H9 (cell line): ENCODE measurements at regions not wholly inside any gene's neighbourhood (a gene's known extent, or its start where the extent isn't known, plus 50 kb on each side); places are given as distances from the start of the nearest gene placed in this dataset.

ENCODE experiments used
- DNase-seq: peaks from one replicate; pipeline ENCODE4 v3.0.0-alpha.2; 2017
- H2AFZ ChIP-seq: one replicate; pipeline ENCODE4 v1.6.1; 2013; ENCODE audit warnings: mild to moderate bottlenecking, low read length, control low read depth, moderate library complexity
- H2AK5ac ChIP-seq: 2 replicates; pipeline ENCODE4 v1.6.1; 2013; ENCODE audit warnings: low read length, control low read depth, mixed read lengths; ENCODE audit not compliant: insufficient read length
- H2BK120ac ChIP-seq: one replicate; pipeline ENCODE4 v1.6.1; 2013; ENCODE audit warnings: low read depth, mild to moderate bottlenecking, low read length, control low read depth, inconsistent platforms; ENCODE audit not compliant: poor library complexity, severe bottlenecking
- H2BK12ac ChIP-seq: 2 replicates; pipeline ENCODE4 v1.6.1; 2013; ENCODE audit warnings: low read length, control low read depth, mixed read lengths, low read depth; ENCODE audit not compliant: insufficient read length
- H2BK15ac ChIP-seq: 2 replicates; pipeline ENCODE4 v1.6.1; 2013; ENCODE audit warnings: low read depth, low read length, control low read depth
- H2BK20ac ChIP-seq: one replicate; pipeline ENCODE4 v1.6.1; 2013; ENCODE audit warnings: low read depth, mild to moderate bottlenecking, low read length, control low read depth, inconsistent platforms; ENCODE audit not compliant: poor library complexity, severe bottlenecking
- H2BK5ac ChIP-seq: 2 replicates; pipeline ENCODE4 v1.6.1; 2013; ENCODE audit warnings: low read length, control low read depth, mixed read lengths; ENCODE audit not compliant: insufficient read length
- H3K14ac ChIP-seq: 2 replicates; pipeline ENCODE4 v1.6.1; 2013; ENCODE audit warnings: low read length, control low read depth; ENCODE audit not compliant: insufficient read depth
- H3K18ac ChIP-seq: 2 replicates; pipeline ENCODE4 v1.6.1; 2013; ENCODE audit warnings: low read depth, mild to moderate bottlenecking, mixed read lengths, low read length, control low read depth; ENCODE audit not compliant: insufficient read length
- H3K23ac ChIP-seq: 2 replicates; pipeline ENCODE4 v1.6.1; 2013; ENCODE audit warnings: low read length, control low read depth, mixed read lengths, low read depth; ENCODE audit not compliant: insufficient read length
- H3K23me2 ChIP-seq: 2 replicates; pipeline ENCODE4 v1.6.1; 2013; ENCODE audit warnings: low read depth, mild to moderate bottlenecking, mixed read lengths, low read length, control low read depth; ENCODE audit not compliant: insufficient read length, poor library complexity, severe bottlenecking
- H3K27ac ChIP-seq: 2 replicates; pipeline ENCODE4 v1.5.1; 2013; ENCODE audit warnings: low read length, control low read depth, mixed read lengths, low read depth; ENCODE audit not compliant: insufficient read length
- H3K27me3 ChIP-seq: 2 replicates; pipeline ENCODE4 v1.6.1; 2013; ENCODE audit warnings: low read length, control low read depth, inconsistent platforms; ENCODE audit not compliant: insufficient read depth
- H3K4ac ChIP-seq: 2 replicates; pipeline ENCODE4 v1.6.1; 2013; ENCODE audit warnings: low read depth, mild to moderate bottlenecking, control low read depth, inconsistent platforms, low read length, moderate library complexity
- H3K4me1 ChIP-seq: 2 replicates; pipeline ENCODE4 v1.6.1; 2013; ENCODE audit warnings: low read length, control low read depth, inconsistent platforms; ENCODE audit not compliant: insufficient read depth
- H3K4me2 ChIP-seq: 2 replicates; pipeline ENCODE4 v1.6.1; 2013; ENCODE audit warnings: low read length, control low read depth, mixed read lengths; ENCODE audit not compliant: insufficient read length, insufficient read depth
- H3K56ac ChIP-seq: 2 replicates; pipeline ENCODE4 v1.6.1; 2013; ENCODE audit warnings: low read depth, mild to moderate bottlenecking, mixed read lengths, low read length, control low read depth; ENCODE audit not compliant: insufficient read length
- H3K79me1 ChIP-seq: 2 replicates; pipeline ENCODE4 v1.6.1; 2013; ENCODE audit warnings: low read depth, mild to moderate bottlenecking, moderate library complexity, low read length, control low read depth, inconsistent platforms; ENCODE audit not compliant: insufficient read depth, poor library complexity, severe bottlenecking
- H3K79me2 ChIP-seq: 2 replicates; pipeline ENCODE4 v1.6.1; 2013; ENCODE audit warnings: low read length, control low read depth, inconsistent platforms; ENCODE audit not compliant: insufficient read depth
- H3K9ac ChIP-seq: 2 replicates; pipeline ENCODE4 v1.6.1; 2013; ENCODE audit warnings: low read length, control low read depth, mixed read lengths; ENCODE audit not compliant: insufficient read length; ENCODE audit errors: extremely low read depth
- H3K9me3 ChIP-seq: one replicate; pipeline ENCODE4 v1.6.1; 2013; ENCODE audit warnings: low read depth, low read length, inconsistent platforms; ENCODE audit not compliant: control insufficient read depth
- H3T11ph ChIP-seq: one replicate; pipeline ENCODE4 v1.6.1; 2013; ENCODE audit warnings: mild to moderate bottlenecking, low read length, control low read depth, inconsistent platforms
- H4K20me1 ChIP-seq: one replicate; pipeline ENCODE4 v1.6.1; 2013; ENCODE audit not compliant: control insufficient read depth, insufficient read length, insufficient read depth
- H4K5ac ChIP-seq: 2 replicates; pipeline ENCODE4 v1.6.1; 2013; ENCODE audit warnings: low read depth, mild to moderate bottlenecking, mixed read lengths, low read length, control low read depth; ENCODE audit not compliant: insufficient read length
- H4K8ac ChIP-seq: replicated peaks from 2 replicates; pipeline ENCODE4 v1.6.1; 2013; ENCODE audit warnings: low read length, control low read depth, mixed read lengths, low read depth; ENCODE audit not compliant: insufficient read length
- H4K91ac ChIP-seq: 2 replicates; pipeline ENCODE4 v1.6.1; 2013; ENCODE audit warnings: low read depth, mild to moderate bottlenecking, moderate library complexity, mixed read lengths, low read length, control low read depth; ENCODE audit not compliant: insufficient read length
- H3K27ac Mint-ChIP-seq, 3 experiments: 2 replicates in 2 of 3; 3 replicates in 1 of 3; pipeline ENCODE4 v1.8.0; 2020 to 2021; ENCODE audit warnings: mixed read lengths in 3 of 3, mild to moderate bottlenecking in 1 of 3, moderate library complexity in 1 of 3
- H3K27me3 Mint-ChIP-seq: 2 replicates; pipeline ENCODE4 v1.8.0; 2021; ENCODE audit warnings: low read depth, mild to moderate bottlenecking, moderate library complexity, mixed read lengths
- H3K36me3 Mint-ChIP-seq, 3 experiments: 2 replicates in 2 of 3; 3 replicates in 1 of 3; pipeline ENCODE4 v1.8.0; 2020 to 2021; ENCODE audit warnings: low read depth in 3 of 3, mixed read lengths in 3 of 3; ENCODE audit not compliant: insufficient read depth in 1 of 3
- H3K4me1 Mint-ChIP-seq, 2 experiments: 2 replicates each; pipeline ENCODE4 v1.8.0; 2020; ENCODE audit warnings: mixed read lengths in 2 of 2
- H3K4me3 Mint-ChIP-seq, 2 experiments: 2 replicates in 1 of 2; 3 replicates in 1 of 2; pipeline ENCODE4 v1.8.0; 2020 to 2021; ENCODE audit warnings: mild to moderate bottlenecking in 2 of 2, mixed read lengths in 2 of 2, moderate library complexity in 1 of 2
- H3K9me3 Mint-ChIP-seq, 2 experiments: 2 replicates in 1 of 2; 3 replicates in 1 of 2; pipeline ENCODE4 v1.8.0; 2020; ENCODE audit warnings: mild to moderate bottlenecking in 2 of 2, mixed read lengths in 2 of 2, moderate library complexity in 1 of 2
- CTCF ChIP-seq: fragments of 200-600 bp; sonication (generic); conservative IDR thresholded peaks from 3 replicates; pipeline ENCODE4 v1.8.0; 2021; ENCODE audit warnings: antibody characterized with exemption, mild to moderate bottlenecking
- WGBS: extraction: QIAGEN DNeasy Blood & Tissue Kit; methylation state at CpG from one replicate; pipeline ENCODE4 v1.1.7; 2013; ENCODE audit warnings: missing lambda C conversion rate, low lambda C conversion rate, mixed read lengths; ENCODE audit not compliant: insufficient read length; ENCODE audit errors: extremely low coverage; 5-methylcytosine and 5-hydroxymethylcytosine counted together

DNA sequence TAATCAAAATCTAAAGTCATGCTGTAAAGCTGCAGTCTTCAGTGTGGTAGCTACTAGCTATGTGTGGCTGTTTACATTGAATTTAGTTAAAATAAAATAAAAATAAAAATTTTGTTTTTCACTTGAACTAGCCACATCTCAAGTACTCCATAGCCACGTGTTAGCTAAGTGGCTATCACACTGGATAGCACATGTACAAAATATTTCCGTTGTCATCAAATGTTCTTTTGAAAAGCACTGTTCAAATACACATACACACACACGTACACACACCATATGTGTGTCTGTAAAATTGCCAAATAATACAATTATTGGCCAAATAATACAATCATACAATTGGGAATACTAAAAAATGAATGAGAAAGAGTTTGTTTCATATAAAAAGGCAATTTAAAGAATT lies 778.2 kb upstream of the FLRT2 start:
- no peak overlapping the region for H4K91ac ChIP-seq
- H3K27ac Mint-ChIP-seq = no peak overlapping the region
- no peak overlapping the region for H3T11ph ChIP-seq
- no peak overlapping the region for H3K18ac ChIP-seq
- H4K5ac ChIP-seq = no peak overlapping the region
- H3K27me3 ChIP-seq = no peaks in the 10 kb centered on the region
- H2BK120ac ChIP-seq = no peak overlapping the region
- H3K4me2 ChIP-seq = no peak overlapping the region
- no peak overlapping the region for H3K23ac ChIP-seq
- H3K14ac ChIP-seq = no peak overlapping the region
- no peak overlapping the region for H2BK15ac ChIP-seq
- no peak overlapping the region for H2BK5ac ChIP-seq
- H3K23me2 ChIP-seq = no peaks in the 10 kb centered on the region
- H3K9ac ChIP-seq = no peak overlapping the region
- H3K4me1 ChIP-seq = no peaks in the 10 kb centered on the region
- H4K20me1 ChIP-seq = no peaks in the 10 kb centered on the region
- no peaks in the 10 kb centered on the region for H3K9me3 ChIP-seq
- H3K9me3 Mint-ChIP-seq = peaks cover 5% of the 10 kb centered on the region in 2 experiments; a peak in 3 of 5 replicates
- no peak overlapping the region for H2AK5ac ChIP-seq
- H3K4me3 Mint-ChIP-seq = no peak overlapping the region
- peaks cover 0 to 21% of the 10 kb centered on the region in 2 experiments; a peak in 2 of 4 replicates for H3K4me1 Mint-ChIP-seq
- H3K79me1 ChIP-seq = no peaks in the 10 kb centered on the region
- no peak overlapping the region for H3K27ac ChIP-seq
- 0 out of 7 replicates have a peak, but pooled peaks cover 0 to 2% (median 0%) of the 10 kb centered on the region in 3 experiments for H3K36me3 Mint-ChIP-seq
- WGBS = no CpG with 5 or more reads among the region's 3 CpGs
- no peak for DNase-seq
- no peak overlapping the region for H3K56ac ChIP-seq
- no peak for TF ChIP-seq CTCF
- no peak overlapping the region for H2BK12ac ChIP-seq
- H3K4ac ChIP-seq = no peak overlapping the region
- no peaks in the 10 kb centered on the region for H3K79me2 ChIP-seq
- no peak overlapping the region for H2AFZ ChIP-seq
- no peaks in the 10 kb centered on the region for H3K27me3 Mint-ChIP-seq
- H4K8ac ChIP-seq = no peak overlapping the region
- no peak overlapping the region for H2BK20ac ChIP-seq
